ENCODE measurements at regions not wholly inside any gene's neighbourhood (a gene's known extent, or its start where the extent isn't known, plus 50 kb on each side); places are given as distances from the start of the nearest gene placed in this dataset.
"Not testable (repeated sequence)": the region's sequence is repeated elsewhere in the genome, so short reads cannot be mapped to it uniquely, and the experiment has no call there.

- DNase-seq: no peak
These were observed 93.2 kb upstream of the BMAL1 start for GRCh38 chr11:13184295-13184794.

GRCh38 chr11:13188179-13188578 is 89.4 kb upstream of the BMAL1 start:
- no peak for DNase-seq

- DNase-seq: no peak
These were observed 87.8 kb upstream of the BMAL1 start for GRCh38 chr11:13189561-13190426.

GRCh38 chr11:13193613-13194012 is 84.0 kb upstream of the BMAL1 start:
- DNase-seq: no peak

- DNase-seq: not testable (repeated sequence)
These were observed 80.2 kb upstream of the BMAL1 start for GRCh38 chr11:13197374-13197773.

GRCh38 chr11:13205486-13205885 is 72.1 kb upstream of the BMAL1 start:
- no peak for DNase-seq

- peak; percentile 21 for DNase-seq
These were observed 71.4 kb upstream of the BMAL1 start for GRCh38 chr11:13206086-13206640.

GRCh38 chr11:13207270-13207664 is 70.3 kb upstream of the BMAL1 start:
- no peak for DNase-seq

GRCh38 chr11:13207665-13208594 is 69.7 kb upstream of the BMAL1 start:
- DNase-seq: peak; percentile 62

- peak; percentile 9 for DNase-seq
These were observed 68.7 kb upstream of the BMAL1 start for GRCh38 chr11:13208921-13209320.

GRCh38 chr11:13209379-13209778 is 68.2 kb upstream of the BMAL1 start:
- no peak for DNase-seq

GRCh38 chr11:13210424-13210823 is 67.2 kb upstream of the BMAL1 start:
- peak; percentile 37 for DNase-seq

GRCh38 chr11:13214276-13214675 is 63.3 kb upstream of the BMAL1 start:
- DNase-seq: no peak

GRCh38 chr11:13215149-13215548 is 62.4 kb upstream of the BMAL1 start:
- DNase-seq: no peak

GRCh38 chr11:13216019-13216710 is 61.4 kb upstream of the BMAL1 start:
- no peak for DNase-seq

- no peak for DNase-seq
These were observed 60.9 kb upstream of the BMAL1 start for GRCh38 chr11:13216711-13217075.

- DNase-seq: not testable (repeated sequence)
These were observed 58.9 kb upstream of the BMAL1 start for GRCh38 chr11:13218685-13219084.

- DNase-seq: peak; percentile 62
These were observed 57.4 kb upstream of the BMAL1 start for GRCh38 chr11:13220148-13220547.

GRCh38 chr11:13221722-13222121 is 55.9 kb upstream of the BMAL1 start:
- DNase-seq: no peak

- no peak for DNase-seq
These were observed 55.3 kb upstream of the BMAL1 start for GRCh38 chr11:13222285-13222684.

GRCh38 chr11:13223112-13223511 is 54.5 kb upstream of the BMAL1 start:
- DNase-seq: no peak

- no peak for DNase-seq
These were observed 53.3 kb upstream of the BMAL1 start for GRCh38 chr11:13224324-13224723.

All from hematopoietic multipotent progenitor cell treated with erythropoietin and hydrocortisone succinate and interleukin-3 and kit ligand, for 8 days (in vitro differentiated cells).